Stimulated activated CD4-positive, alpha-beta T cell treated with anti-CD3 and anti-CD28 coated beads, Interleukin-2, amount 100 ng/mL, for 48 hours (primary cell): ENCODE measurements at regions not wholly inside any gene's neighbourhood (a gene's known extent, or its start where the extent isn't known, plus 50 kb on each side); places are given as distances from the start of the nearest gene placed in this dataset.
"Not testable (repeated sequence)": the region's sequence is repeated elsewhere in the genome, so short reads cannot be mapped to it uniquely, and the experiment has no call there.

Source experiments
- DNase-seq, 2 donors: peaks; one replicate each; pipeline ENCODE4 v3.0.0-alpha.2; 2020

- no peak for DNase-seq
Measured at GRCh38 chr14:53381895-53382294, 228.8 kb upstream of the DDHD1 start.

- DNase-seq, result no peak
Measured at GRCh38 chr14:53380867-53381225, 227.7 kb upstream of the DDHD1 start.

GRCh38 chr14:53380052-53380866, 227.1 kb upstream of the DDHD1 start:
- DNase-seq, result no peak

GRCh38 chr14:53378142-53378541, 225.0 kb upstream of the DDHD1 start:
- no peak for DNase-seq

GRCh38 chr14:53376064-53376463, 222.9 kb upstream of the DDHD1 start:
- DNase-seq, result no peak

- DNase-seq, result no peak
Measured at GRCh38 chr14:53375599-53375998, 222.5 kb upstream of the DDHD1 start.

GRCh38 chr14:53368711-53369201, 215.6 kb upstream of the DDHD1 start:
- DNase-seq, result no peak

GRCh38 chr14:53368066-53368465, 214.9 kb upstream of the DDHD1 start:
- no peak for DNase-seq

GRCh38 chr14:53367644-53368026, 214.5 kb upstream of the DDHD1 start:
- DNase-seq, result no peak

GRCh38 chr14:53365486-53366130, 212.5 kb upstream of the DDHD1 start:
- DNase-seq, result no peak

GRCh38 chr14:53362916-53363315, 209.8 kb upstream of the DDHD1 start:
- not testable (repeated sequence) for DNase-seq

- DNase-seq, result no peak
Measured at GRCh38 chr14:53360829-53361228, 207.7 kb upstream of the DDHD1 start.

- DNase-seq, result no peak
Measured at GRCh38 chr14:53358166-53358565, 205.0 kb upstream of the DDHD1 start.

GRCh38 chr14:53356361-53357150, 203.4 kb upstream of the DDHD1 start:
- DNase-seq, result no peak

GRCh38 chr14:53355581-53356112, 202.5 kb upstream of the DDHD1 start:
- DNase-seq, result no peak

GRCh38 chr14:53354336-53354735, 201.2 kb upstream of the DDHD1 start:
- no peak for DNase-seq

GRCh38 chr14:53350866-53351265, 197.7 kb upstream of the DDHD1 start:
- no peak for DNase-seq

GRCh38 chr14:53350429-53350828, 197.3 kb upstream of the DDHD1 start:
- no peak for DNase-seq

GRCh38 chr14:53346988-53347387, 193.9 kb upstream of the DDHD1 start:
- DNase-seq, result no peak

- no peak for DNase-seq
Measured at GRCh38 chr14:53341324-53341723, 188.2 kb upstream of the DDHD1 start.

- DNase-seq, result no peak
Measured at GRCh38 chr14:53338192-53338591, 185.1 kb upstream of the DDHD1 start.

- DNase-seq, result no peak
Measured at GRCh38 chr14:53336729-53337128, 183.6 kb upstream of the DDHD1 start.

GRCh38 chr14:53333809-53334208, 180.7 kb upstream of the DDHD1 start:
- DNase-seq, result no peak
